Muscle of back (tissue), 3 donors: ENCODE measurements at regions not wholly inside any gene's neighbourhood (a gene's known extent, or its start where the extent isn't known, plus 50 kb on each side); places are given as distances from the start of the nearest gene placed in this dataset.
A peak's percentile ranks its signal among the peaks of the same experiment; 100 is the strongest.
"Not testable (repeated sequence)": the region's sequence is repeated elsewhere in the genome, so short reads cannot be mapped to it uniquely, and the experiment has no call there.

ENCODE experiments used
- DNase-seq, 3 donors: peaks; one replicate each; pipeline versions ENCODE4 v3.0.0 to v3.0.0-alpha.2; 2013

DNA sequence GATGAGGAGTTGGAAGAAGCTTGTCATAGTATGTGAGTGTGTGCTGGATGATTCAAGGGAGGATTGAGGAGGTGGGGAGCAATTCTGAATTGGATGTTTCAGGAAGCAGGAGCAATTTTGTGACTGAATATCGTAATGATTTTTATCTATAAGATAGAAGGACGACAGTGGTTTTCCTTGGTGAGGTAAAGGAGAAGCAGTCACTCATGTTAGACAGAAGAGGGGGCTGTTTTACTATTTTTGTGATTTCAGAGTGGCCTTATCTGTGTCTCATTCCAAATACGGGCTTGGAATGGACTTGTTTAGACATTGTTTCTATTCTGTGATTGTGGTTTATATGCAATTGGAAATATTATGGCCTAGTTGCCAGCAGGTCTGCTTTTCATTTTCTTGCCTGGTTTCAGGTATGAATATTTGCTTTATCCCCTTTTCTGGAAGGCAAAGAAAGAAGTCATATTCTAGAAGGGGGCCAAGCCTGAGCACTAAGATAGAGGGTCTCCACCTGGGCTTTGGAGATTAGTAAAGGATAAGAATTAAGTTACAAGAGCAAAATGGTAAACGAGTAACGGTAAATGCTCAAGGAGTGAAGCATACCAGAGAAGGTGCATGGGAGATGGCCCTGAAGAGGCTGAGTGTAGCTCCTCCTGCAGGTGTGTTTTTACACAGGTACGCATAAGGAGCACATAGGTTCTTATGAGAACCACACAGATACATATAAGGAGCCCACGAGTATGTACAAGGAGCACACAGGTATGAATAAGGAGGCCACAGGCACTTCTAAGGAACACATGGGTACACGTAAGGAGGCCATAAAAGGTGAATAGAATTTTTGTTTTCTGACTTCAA is 124.6 kb upstream of the KCNAB1 start:
- DNase-seq: peak in 1 of 3 donors; percentile 20

- DNase-seq: no peak
These were observed 123.5 kb upstream of the KCNAB1 start for GRCh38 chr3:155996882-155997281.

GRCh38 chr3:155998173-155998572 is 122.2 kb upstream of the KCNAB1 start:
- not testable (repeated sequence) for DNase-seq

GRCh38 chr3:156005736-156006135 is 114.6 kb upstream of the KCNAB1 start:
- DNase-seq: no peak

- DNase-seq: no peak
These were observed 109.5 kb upstream of the KCNAB1 start for GRCh38 chr3:156010829-156011228.

DNA sequence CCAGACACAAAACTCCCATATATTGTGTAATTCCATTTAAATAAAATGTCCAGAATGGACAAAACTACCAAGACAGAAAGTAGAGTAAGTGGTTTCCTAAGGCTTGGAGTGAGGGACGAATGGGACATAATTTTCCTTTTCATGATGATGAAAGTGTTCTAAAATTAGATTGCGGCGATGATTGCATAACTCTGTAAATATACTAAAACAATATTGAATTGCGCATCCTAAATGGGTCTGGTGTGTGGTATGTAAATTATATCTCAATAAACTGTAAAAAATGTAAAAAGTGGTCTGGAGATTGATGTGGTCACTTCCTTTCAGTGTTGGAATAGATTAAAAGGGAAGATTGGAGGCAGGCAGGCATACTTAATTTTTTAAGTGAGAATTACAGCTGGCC is 105.9 kb upstream of the KCNAB1 start:
- no peak for DNase-seq

DNA sequence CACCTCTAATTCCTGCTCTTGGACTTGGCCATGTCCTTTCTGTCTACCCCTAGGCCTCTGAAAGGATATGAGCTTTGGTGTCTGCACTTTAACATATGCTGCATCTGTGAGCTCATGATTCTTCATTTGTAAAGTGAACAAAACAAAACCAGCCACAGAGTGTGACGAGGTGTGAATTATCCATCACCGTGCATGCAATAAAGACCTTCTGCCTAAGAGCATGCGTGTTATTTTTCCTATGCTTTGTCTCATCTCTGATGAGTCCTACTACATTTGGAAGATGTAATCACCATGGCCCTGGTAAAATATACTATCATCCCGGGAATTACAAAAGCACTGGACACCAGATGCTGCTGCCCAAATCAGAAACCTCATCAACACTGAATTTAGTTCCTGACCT is 103.5 kb upstream of the KCNAB1 start:
- peak in 1 of 3 donors; percentile 22 for DNase-seq

DNA sequence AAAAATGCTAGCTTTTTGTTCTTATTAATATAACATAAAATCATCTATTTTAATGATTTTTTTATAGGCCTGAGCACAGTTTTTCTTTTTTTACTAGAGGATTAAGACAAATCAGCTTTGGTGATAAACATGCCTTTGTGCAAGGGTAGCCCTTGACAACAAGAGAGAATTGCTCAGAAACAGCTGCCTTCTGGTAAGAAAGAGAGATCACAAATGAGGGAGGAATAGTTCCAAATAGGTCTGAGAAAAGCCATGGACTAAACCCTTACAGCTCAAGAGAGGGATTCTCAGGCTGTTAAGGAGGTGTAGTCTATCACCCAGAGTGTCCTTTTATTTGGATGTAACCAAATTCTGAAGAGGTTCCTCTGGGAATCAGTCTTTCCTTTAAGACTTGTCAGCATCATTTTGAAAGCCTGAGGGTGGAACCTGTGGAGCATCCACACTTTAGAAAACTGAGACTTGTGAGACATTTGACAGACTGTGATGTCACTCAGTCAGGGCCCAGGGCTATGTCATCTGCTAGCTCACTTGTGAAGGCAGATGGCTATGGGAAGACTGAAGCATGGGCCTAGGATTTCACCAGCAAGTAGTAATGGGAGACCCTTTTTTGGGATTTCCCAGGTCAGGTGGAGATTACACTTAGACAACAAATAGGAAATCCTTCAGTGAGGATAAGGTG is 102.9 kb upstream of the KCNAB1 start:
- peak in 2 of 3 donors; percentile 13 to 37 for DNase-seq

GRCh38 chr3:156024904-156025533 is 95.4 kb upstream of the KCNAB1 start:
- peak in 1 of 3 donors; percentile 17 for DNase-seq

- DNase-seq: no peak
These were observed 91.2 kb upstream of the KCNAB1 start for GRCh38 chr3:156029208-156029607.

- DNase-seq: no peak
These were observed 89.7 kb upstream of the KCNAB1 start for GRCh38 chr3:156030723-156031122.

- no peak for DNase-seq
These were observed 87.0 kb upstream of the KCNAB1 start for GRCh38 chr3:156033428-156033827.

- DNase-seq: no peak
These were observed 85.2 kb upstream of the KCNAB1 start for GRCh38 chr3:156035158-156035557.

GRCh38 chr3:156036258-156037053 is 83.9 kb upstream of the KCNAB1 start:
- no peak for DNase-seq

DNA sequence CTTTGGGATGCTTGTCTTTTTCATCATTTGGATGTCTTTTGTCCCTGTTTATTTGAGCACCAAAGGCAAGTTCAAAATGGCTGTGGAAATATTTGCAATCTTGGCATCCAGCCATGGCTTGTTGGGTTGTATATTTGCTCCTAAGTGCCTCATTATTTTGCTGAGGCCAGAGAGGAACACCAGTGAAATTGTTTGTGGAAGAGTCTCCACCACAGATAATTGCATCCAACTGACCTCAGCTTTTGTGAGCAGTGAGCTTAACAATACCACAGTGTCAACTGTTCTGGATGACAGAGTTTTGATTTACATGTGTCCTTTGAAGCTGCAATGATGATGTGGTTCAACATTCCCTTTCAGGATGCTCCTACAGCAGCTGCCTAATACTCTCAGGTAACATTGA is 83.0 kb upstream of the KCNAB1 start:
- no peak for DNase-seq

- no peak for DNase-seq
These were observed 81.5 kb upstream of the KCNAB1 start for GRCh38 chr3:156038869-156039268.

DNA sequence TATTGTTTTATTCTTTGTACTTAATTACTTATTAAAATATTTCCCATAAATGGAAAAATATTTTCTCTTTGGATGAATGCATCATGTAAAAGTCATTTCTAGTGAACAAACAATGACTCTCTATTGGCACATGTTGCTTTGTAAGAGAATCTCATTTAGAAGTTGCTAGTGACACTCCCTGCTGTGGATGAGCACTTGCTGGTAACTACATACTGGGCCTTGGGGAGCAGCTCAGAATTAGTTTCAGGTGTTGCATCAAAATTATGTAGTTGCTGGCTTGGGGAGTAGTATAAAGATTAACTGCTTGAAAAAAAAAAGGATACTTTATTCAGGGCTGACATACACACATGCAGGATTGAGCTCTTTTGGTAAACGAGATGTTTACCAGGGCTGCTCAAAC is 80.3 kb upstream of the KCNAB1 start:
- no peak for DNase-seq

DNA sequence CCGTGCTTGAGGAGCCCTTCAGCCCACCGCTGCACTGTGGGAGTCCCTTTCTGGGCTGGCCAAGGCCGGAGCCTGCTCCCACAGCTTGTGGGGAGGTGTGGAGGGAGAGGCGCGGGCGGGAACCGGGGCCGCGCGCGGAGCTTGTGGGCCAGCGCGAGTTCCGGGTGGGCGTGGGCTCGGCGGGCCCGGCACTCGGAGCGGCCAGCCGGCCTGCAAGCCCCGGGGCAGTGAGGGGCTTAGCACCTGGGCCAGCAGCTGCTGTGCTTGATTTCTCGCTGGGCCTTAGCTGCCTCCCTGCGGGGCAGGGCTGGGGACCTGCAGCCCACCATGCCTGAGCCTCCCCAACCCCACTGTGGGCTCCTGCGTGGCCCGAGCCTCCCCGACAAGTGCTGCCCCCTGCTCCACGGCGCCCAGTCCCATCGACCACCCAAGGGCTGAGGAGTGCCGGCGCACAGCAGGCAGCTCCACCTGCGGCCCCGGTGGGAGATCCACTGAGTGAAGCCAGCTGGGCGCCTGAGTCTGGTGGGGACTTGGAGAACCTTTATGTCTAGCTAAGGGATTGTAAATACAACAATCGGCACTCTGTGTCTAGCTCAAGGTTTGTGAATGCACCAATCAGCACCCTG is 79.0 kb upstream of the KCNAB1 start:
- DNase-seq: not testable (repeated sequence)

DNA sequence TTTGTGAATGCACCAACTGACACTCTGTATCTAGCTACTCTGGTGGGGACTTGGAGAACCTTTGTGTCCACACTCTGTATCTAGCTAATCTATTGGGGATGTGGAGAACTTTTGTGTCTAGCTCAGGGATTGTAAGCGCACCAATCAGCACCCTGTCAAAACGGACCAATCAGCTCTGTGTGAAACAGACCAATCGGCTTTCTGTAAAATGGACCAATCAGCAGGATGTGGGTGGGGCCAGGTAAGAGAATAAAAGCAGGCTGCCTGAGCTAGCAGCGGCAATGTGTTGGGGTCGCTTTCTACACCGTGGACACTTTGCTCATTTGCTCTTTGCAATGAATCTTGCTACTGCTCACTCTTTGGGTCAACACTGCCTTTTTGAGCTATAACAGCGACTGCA is 78.5 kb upstream of the KCNAB1 start:
- DNase-seq: not testable (repeated sequence)

DNA sequence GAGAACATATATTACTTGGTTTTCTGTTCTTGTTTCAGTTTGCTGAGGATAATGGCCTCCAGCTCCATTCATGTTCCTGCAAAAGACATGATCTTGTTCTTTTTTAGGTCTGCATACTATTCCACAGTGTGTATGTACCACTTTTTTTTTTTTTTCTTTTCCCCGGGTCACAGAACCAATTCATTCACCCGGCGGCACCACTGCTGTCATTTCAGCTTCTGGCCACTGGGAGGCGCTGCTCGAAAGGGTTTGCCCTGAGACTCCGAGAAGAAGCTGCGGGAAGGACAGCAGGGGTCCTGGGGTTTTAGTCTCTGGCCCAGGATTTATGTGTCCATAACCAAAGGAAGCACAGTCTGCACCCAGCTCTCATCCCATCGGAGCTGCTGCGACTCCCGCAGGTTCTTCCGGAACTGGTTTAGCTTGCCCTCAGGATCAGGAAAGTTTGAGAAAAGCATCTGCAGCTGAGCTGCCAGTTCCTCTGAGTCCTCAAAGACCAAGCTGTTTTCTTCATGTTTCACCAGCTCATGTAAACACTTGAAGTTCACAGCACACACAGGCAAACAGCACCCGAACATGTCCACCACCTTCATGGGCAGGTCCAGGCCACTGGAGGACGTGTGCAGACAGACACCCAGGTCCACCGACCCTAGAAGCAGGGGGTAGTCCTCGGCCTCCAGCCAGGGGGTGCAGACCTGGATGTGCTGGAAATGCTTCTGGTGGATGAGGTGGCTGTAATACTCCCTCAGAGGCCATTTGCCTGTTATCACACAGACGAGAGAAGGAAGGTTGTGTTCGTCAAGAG is 76.3 kb upstream of the KCNAB1 start:
- peak in 1 of 3 donors; percentile 10 for DNase-seq

- no peak for DNase-seq
These were observed 75.8 kb upstream of the KCNAB1 start for GRCh38 chr3:156044634-156044975.
